HL-60 (cell line): ENCODE measurements at regions not wholly inside any gene's neighbourhood (a gene's known extent, or its start where the extent isn't known, plus 50 kb on each side); places are given as distances from the start of the nearest gene placed in this dataset.

ENCODE experiments used
- CTCF ChIP-seq: IDR thresholded peaks from one replicate; pipeline ENCODE4 v1.5.1; 2011; ENCODE audit warnings: low read length, control low read depth, inconsistent platforms; ENCODE audit not compliant: insufficient read depth
- POLR2AphosphoS5 ChIP-seq: IDR thresholded peaks from 2 replicates; pipeline ENCODE4 v1.6.1; 2012; ENCODE audit warnings: low read depth
- REST ChIP-seq: IDR thresholded peaks from 2 replicates; pipeline ENCODE4 v1.6.1; 2012; ENCODE audit warnings: low read depth; ENCODE audit not compliant: insufficient replicate concordance

- no peak for TF ChIP-seq CTCF
- no peak for TF ChIP-seq REST
- no peak for TF ChIP-seq POLR2AphosphoS5
Measured at GRCh38 chr9:27703216-27703980, 130.1 kb upstream of the C9orf72 start.
